H1 (cell line): ENCODE measurements at regions not wholly inside any gene's neighbourhood (a gene's known extent, or its start where the extent isn't known, plus 50 kb on each side); places are given as distances from the start of the nearest gene placed in this dataset.

Source experiments
- CTCF ChIA-PET: fragments of 300-600 bp; sonication (Branson Sonifier 250); formaldehyde crosslinking; loops from one replicate; lab custom pipeline; 2021; ENCODE audit not compliant: partially characterized antibody; lab: Charles Lee
- POLR2A ChIA-PET: fragments of 300-600 bp; sonication (Branson Sonifier 250); formaldehyde crosslinking; loops from one replicate; lab custom pipeline; 2021; ENCODE audit warnings: inconsistent platforms; ENCODE audit not compliant: partially characterized antibody; lab: Charles Lee
- DNase-seq, 2 experiments: peaks; one replicate each; pipeline versions ENCODE4 v3.0.0 to v3.0.0-alpha.2; 2010 to 2022; ENCODE audit warnings: low spot score in 2 of 2, low read depth in 1 of 2, mixed read lengths in 1 of 2
- FAIRE-seq: peaks from 2 replicates; lab custom pipeline; 2011; peaks lifted over from hg19 to GRCh38; lab: Jason Lieb, UNC
- H2AFZ ChIP-seq: 2 replicates; pipeline ENCODE4 v1.8.1; 2012; ENCODE audit warnings: low read length, inconsistent platforms
- H2AK5ac ChIP-seq: 2 replicates; pipeline ENCODE4 v1.6.1; 2013; ENCODE audit warnings: low read depth, low read length
- H2BK120ac ChIP-seq: replicated peaks from 2 replicates; pipeline ENCODE3; 2013; ENCODE audit warnings: low read depth, low read length, inconsistent platforms
- H2BK12ac ChIP-seq: 2 replicates; pipeline ENCODE4 v1.6.1; 2013; ENCODE audit warnings: low read depth, low read length
- H2BK15ac ChIP-seq: 2 replicates; pipeline ENCODE4 v1.6.1; 2013; ENCODE audit warnings: low read length
- H2BK20ac ChIP-seq: 2 replicates; pipeline ENCODE4 v1.6.1; 2013; ENCODE audit warnings: low read length
- H2BK5ac ChIP-seq: 2 replicates; pipeline ENCODE4 v1.6.1; 2013; ENCODE audit warnings: low read depth, low read length
- H3K14ac ChIP-seq: 2 replicates; pipeline ENCODE4 v1.6.1; 2013; ENCODE audit warnings: inconsistent platforms; ENCODE audit not compliant: insufficient read length
- H3K18ac ChIP-seq: 2 replicates; pipeline ENCODE4 v1.6.1; 2013; ENCODE audit warnings: low read length; ENCODE audit errors: extremely low read depth
- H3K23ac ChIP-seq: 2 replicates; pipeline ENCODE4 v1.6.1; 2013; ENCODE audit warnings: inconsistent platforms; ENCODE audit not compliant: insufficient read length
- H3K23me2 ChIP-seq: 2 replicates; pipeline ENCODE4 v1.6.1; 2013; ENCODE audit warnings: low read depth, low read length
- H3K27ac ChIP-seq: 2 replicates; pipeline ENCODE4 v1.6.1; 2011; ENCODE audit warnings: low read depth, low read length, inconsistent platforms
- H3K27me3 ChIP-seq, 4 experiments: replicated peaks in 1 of 4; 1 replicate in 1 of 4; 2 replicates in 3 of 4; pipeline versions ENCODE4 v1.6.1 to v1.8.1; 2011 to 2013; ENCODE audit warnings: low read length in 3 of 4, mild to moderate bottlenecking in 3 of 4, inconsistent platforms in 2 of 4, mixed read lengths in 2 of 4, moderate library complexity in 1 of 4; ENCODE audit not compliant: control insufficient read depth in 3 of 4, insufficient read depth in 3 of 4; ENCODE audit errors: extremely low read depth in 1 of 4
- H3K36me3 ChIP-seq, 4 experiments: 2 replicates each; pipeline versions ENCODE4 v1.6.1 to v1.8.1; 2011 to 2013; ENCODE audit warnings: mild to moderate bottlenecking in 4 of 4, low read length in 3 of 4, moderate library complexity in 2 of 4, control low read depth in 1 of 4, inconsistent platforms in 1 of 4; ENCODE audit not compliant: insufficient read depth in 4 of 4, control insufficient read depth in 2 of 4
- H3K4ac ChIP-seq: replicated peaks from 2 replicates; pipeline ENCODE3; 2013; ENCODE audit warnings: low read length, low read depth, mixed read lengths, inconsistent platforms; ENCODE audit not compliant: insufficient read length
- H3K4me1 ChIP-seq, 4 experiments: replicated peaks in 1 of 4; 1 replicate in 1 of 4; 2 replicates in 3 of 4; pipeline versions ENCODE4 v1.6.1 to v1.8.1; 2011 to 2013; ENCODE audit warnings: low read length in 3 of 4, inconsistent platforms in 2 of 4, mixed read lengths in 1 of 4; ENCODE audit not compliant: insufficient read depth in 4 of 4, control insufficient read depth in 3 of 4
- H3K4me2 ChIP-seq, 2 experiments: 2 replicates each; pipeline versions ENCODE4 v1.6.1 to v1.8.1; 2011 to 2013; ENCODE audit warnings: low read depth in 2 of 2, low read length in 2 of 2, control low read depth in 1 of 2, inconsistent platforms in 1 of 2, mild to moderate bottlenecking in 1 of 2; ENCODE audit not compliant: insufficient read depth in 1 of 2
- H3K4me3 ChIP-seq, 4 experiments: fragments of 200-600, 300-600 bp in 1 of 4; sonication (generic), shearing (Covaris generic), sonication (Bioruptor Twin) in 1 of 4; 2 replicates each; pipeline versions ENCODE4 v1.5.1 to v1.8.1; 2011 to 2016; ENCODE audit warnings: low read length in 4 of 4, low read depth in 3 of 4, control low read depth in 2 of 4, inconsistent platforms in 2 of 4, mild to moderate bottlenecking in 2 of 4, mixed read lengths in 1 of 4, moderate library complexity in 1 of 4; ENCODE audit not compliant: insufficient read depth in 2 of 4; ENCODE audit errors: extremely low read depth in 1 of 4
- H3K56ac ChIP-seq: replicated peaks from 2 replicates; pipeline ENCODE3; 2013; ENCODE audit warnings: low read depth, mild to moderate bottlenecking, mixed read lengths, low read length, inconsistent platforms; ENCODE audit not compliant: insufficient read length
- H3K79me1 ChIP-seq: 2 replicates; pipeline ENCODE4 v1.6.1; 2013; ENCODE audit warnings: low read depth, low read length, control low read depth
- H3K79me2 ChIP-seq, 2 experiments: 2 replicates each; pipeline versions ENCODE4 v1.6.1 to v1.8.1; 2012 to 2013; ENCODE audit warnings: low read length in 2 of 2, mild to moderate bottlenecking in 2 of 2, inconsistent platforms in 1 of 2; ENCODE audit not compliant: insufficient read depth in 2 of 2, control insufficient read depth in 1 of 2
- H3K9ac ChIP-seq, 4 experiments: replicated peaks in 1 of 4; 1 replicate in 1 of 4; 2 replicates in 3 of 4; pipeline versions ENCODE4 v1.6.1 to v1.8.1; 2011 to 2013; ENCODE audit warnings: low read depth in 3 of 4, low read length in 3 of 4, control low read depth in 2 of 4, mild to moderate bottlenecking in 2 of 4, moderate library complexity in 2 of 4, inconsistent platforms in 1 of 4; ENCODE audit errors: extremely low read depth in 1 of 4
- H3K9me3 ChIP-seq, 2 experiments: 2 replicates each; pipeline versions ENCODE4 v1.6.1 to v1.8.1; 2012 to 2013; ENCODE audit warnings: mild to moderate bottlenecking in 2 of 2, moderate library complexity in 2 of 2, control low read depth in 1 of 2, inconsistent platforms in 1 of 2, low read depth in 1 of 2, low read length in 1 of 2, mixed read lengths in 1 of 2; ENCODE audit not compliant: insufficient read depth in 2 of 2
- H4K20me1 ChIP-seq, 2 experiments: replicated peaks in 1 of 2; 2 replicates each; pipeline versions ENCODE3 to v1.8.1; 2011 to 2013; ENCODE audit warnings: inconsistent platforms in 2 of 2, low read length in 2 of 2, mild to moderate bottlenecking in 1 of 2; ENCODE audit not compliant: insufficient read depth in 2 of 2, control insufficient read depth in 1 of 2
- H4K5ac ChIP-seq: 2 replicates; pipeline ENCODE4 v1.6.1; 2013; ENCODE audit warnings: low read length, low read depth, mixed read lengths, inconsistent platforms; ENCODE audit not compliant: insufficient read length
- H4K8ac ChIP-seq: 2 replicates; pipeline ENCODE4 v1.8.0; 2013; ENCODE audit warnings: mild to moderate bottlenecking, moderate library complexity, low read length, inconsistent platforms; ENCODE audit not compliant: insufficient read depth; ENCODE audit errors: extremely low read depth
- H4K91ac ChIP-seq: replicated peaks from 2 replicates; pipeline ENCODE3; 2013; ENCODE audit warnings: low read length, mixed read lengths, inconsistent platforms; ENCODE audit not compliant: insufficient read length
- FOSL1 ChIP-seq: IDR thresholded peaks from 2 replicates; pipeline ENCODE4 v1.6.1; 2011; ENCODE audit warnings: mild to moderate bottlenecking, low read depth, low read length, moderate library complexity; ENCODE audit not compliant: insufficient read depth
- POLR2A ChIP-seq, 2 experiments: IDR thresholded peaks; 1 replicate in 1 of 2; 2 replicates in 1 of 2; pipeline ENCODE4 v1.6.1; 2011; ENCODE audit warnings: low read depth in 2 of 2, low read length in 2 of 2, mild to moderate bottlenecking in 2 of 2; ENCODE audit errors: control extremely low read depth in 1 of 2
- YY1 ChIP-seq: IDR thresholded peaks from 2 replicates; pipeline ENCODE4 v1.6.1; 2011; ENCODE audit warnings: low read depth, mild to moderate bottlenecking, low read length
- WGBS, 2 experiments: shearing (Covaris generic) in 1 of 2; methylation state at CpG; one replicate each; pipeline versions ENCODE4 v1.1.6 to v1.1.7; 2013 to 2015; ENCODE audit warnings: low lambda C conversion rate in 2 of 2, mixed read lengths in 2 of 2, inconsistent platforms in 1 of 2, low coverage in 1 of 2, missing lambda C conversion rate in 1 of 2; ENCODE audit not compliant: insufficient replicate concordance in 2 of 2, insufficient coverage in 1 of 2, insufficient read length in 1 of 2; ENCODE audit errors: extremely low coverage in 1 of 2, missing lambda C conversion rate in 1 of 2; 5-methylcytosine and 5-hydroxymethylcytosine counted together
- TF ChIP-seq, protein P1 (sequence below): IDR thresholded peaks from 2 replicates; pipeline ENCODE4 v1.6.1; 2011; ENCODE audit warnings: low read length, improper control_type of control experiment

DNA sequence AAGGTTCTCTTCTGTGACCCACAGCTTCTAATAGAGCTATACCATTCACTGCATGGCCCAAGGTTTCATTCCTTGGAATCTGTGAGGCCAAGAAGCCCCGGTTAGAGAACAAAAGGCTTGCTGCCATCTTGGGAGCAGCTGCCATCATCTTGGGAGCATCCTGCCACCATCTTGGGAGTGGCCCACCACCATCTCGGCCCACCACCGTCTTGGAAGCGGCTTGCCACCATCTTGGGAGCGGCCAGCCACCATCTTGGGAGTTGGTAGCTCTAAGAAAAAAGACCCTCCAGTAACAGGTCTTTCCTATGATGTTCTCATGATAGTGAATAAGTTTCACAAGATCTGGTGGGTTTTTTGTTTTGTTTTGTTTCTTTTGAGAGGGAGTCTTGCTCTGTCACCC is 703.9 kb upstream of the ANO3 start:
- POLR2A ChIA-PET: no interaction called here
- H4K5ac ChIP-seq: no peak overlapping the region
- no peak for FAIRE-seq

More for the DNA sequence above, 703.9 kb upstream of the ANO3 start:
- H3K27me3 ChIP-seq: no peaks in the 10 kb centered on the region
- H3K23me2 ChIP-seq: no peaks in the 10 kb centered on the region
- no peaks in the 10 kb centered on the region for H3K4me1 ChIP-seq
- no peak overlapping the region for H3K18ac ChIP-seq
- no peaks in the 10 kb centered on the region for H3K79me2 ChIP-seq
- no peaks in the 10 kb centered on the region for H4K20me1 ChIP-seq
- no peak overlapping the region for H3K56ac ChIP-seq
- no peak overlapping the region for H2AFZ ChIP-seq
- H3K9me3 ChIP-seq: no peaks in the 10 kb centered on the region; a peak in 1 of 4 replicates
- no peak overlapping the region for H2BK120ac ChIP-seq
- H3K27ac ChIP-seq: no peak overlapping the region
- no peak overlapping the region for H3K9ac ChIP-seq
- H3K4me2 ChIP-seq: no peak overlapping the region
- no peak overlapping the region for H2AK5ac ChIP-seq
- H4K91ac ChIP-seq: no peak overlapping the region
- H2BK5ac ChIP-seq: no peak overlapping the region
- H3K23ac ChIP-seq: no peak overlapping the region
- H3K4ac ChIP-seq: no peak overlapping the region
- no peak for DNase-seq
- no peaks in the 10 kb centered on the region for H3K36me3 ChIP-seq
- TF ChIP-seq FOSL1 (no peak), POLR2A (IDR thresholded peaks at IDR 0.05; ENCODE audit: control extremely low read depth in 1 of 2, low read depth in 2 of 2, low read length in 2 of 2) (no peak), YY1 (no peak)
- TF ChIP-seq, protein P1, sequence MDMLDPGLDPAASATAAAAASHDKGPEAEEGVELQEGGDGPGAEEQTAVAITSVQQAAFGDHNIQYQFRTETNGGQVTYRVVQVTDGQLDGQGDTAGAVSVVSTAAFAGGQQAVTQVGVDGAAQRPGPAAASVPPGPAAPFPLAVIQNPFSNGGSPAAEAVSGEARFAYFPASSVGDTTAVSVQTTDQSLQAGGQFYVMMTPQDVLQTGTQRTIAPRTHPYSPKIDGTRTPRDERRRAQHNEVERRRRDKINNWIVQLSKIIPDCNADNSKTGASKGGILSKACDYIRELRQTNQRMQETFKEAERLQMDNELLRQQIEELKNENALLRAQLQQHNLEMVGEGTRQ: no peak
- H2BK15ac ChIP-seq: no peak overlapping the region
- no peak overlapping the region for H4K8ac ChIP-seq
- no peak overlapping the region for H2BK20ac ChIP-seq
- H2BK12ac ChIP-seq: no peak overlapping the region
- CTCF ChIA-PET: no interaction called here
- H3K4me3 ChIP-seq: no peak overlapping the region
- WGBS, 2 experiments: 89% methylated on average over 5 of the region's 5 CpGs; no CpG with 5 or more reads in 1 of the 2 experiments
- H3K14ac ChIP-seq: no peak overlapping the region
- no peaks in the 10 kb centered on the region for H3K79me1 ChIP-seq
